Vagina (tissue), 2 donors: ENCODE measurements at regions not wholly inside any gene's neighbourhood (a gene's known extent, or its start where the extent isn't known, plus 50 kb on each side); places are given as distances from the start of the nearest gene placed in this dataset.

Experiments used
- DNase-seq, 2 donors: peaks; one replicate each; pipeline ENCODE4 v3.0.0-alpha.2; 2017; ENCODE audit errors: extremely low spot score in 2 of 2
- H3K27ac ChIP-seq: fragments of 200-600 bp; sonication (generic); one replicate; pipeline ENCODE4 v1.5.1; 2019
- H3K27me3 ChIP-seq: fragments of 200-600 bp; sonication (generic); one replicate; pipeline ENCODE4 v1.5.1; 2019
- H3K36me3 ChIP-seq, 2 donors: fragments of 200-600 bp; sonication (generic); one replicate each; pipeline ENCODE4 v1.5.1; 2017 to 2019
- H3K4me1 ChIP-seq: fragments of 200-600 bp; sonication (generic); one replicate; pipeline ENCODE4 v1.5.1; 2019
- H3K4me3 ChIP-seq, 2 donors: fragments of 200-600 bp; sonication (generic); 1 replicate in 1 of 2; 2 replicates in 1 of 2; pipeline ENCODE4 v1.5.1; 2016 to 2019
- H3K9me3 ChIP-seq: fragments of 200-600 bp; sonication (generic); one replicate; pipeline ENCODE4 v1.5.1; 2019
- CTCF ChIP-seq, 3 experiments: fragments of 450-650 bp in 2 of 3; fragments of 200-600 bp in 1 of 3; sonication (generic) in 1 of 3; IDR thresholded peaks; one replicate each; pipeline ENCODE4 v1.5.1; 2017 to 2019; ENCODE audit warnings: antibody characterized with exemption in 3 of 3, mild to moderate bottlenecking in 2 of 3, moderate library complexity in 2 of 3
- POLR2A ChIP-seq, 2 donors: fragments of 450-650 bp; IDR thresholded peaks; one replicate each; pipeline ENCODE4 v1.6.1; 2017; ENCODE audit warnings: antibody characterized with exemption in 2 of 2, mild to moderate bottlenecking in 2 of 2, moderate library complexity in 2 of 2
- POLR2AphosphoS5 ChIP-seq, 2 donors: sonication (generic); formaldehyde crosslinking; IDR thresholded peaks; one replicate each; pipeline ENCODE4 v1.9.0; 2017; ENCODE audit warnings: antibody characterized with exemption in 2 of 2, mild to moderate bottlenecking in 2 of 2, low read depth in 1 of 2; ENCODE audit not compliant: insufficient read depth in 1 of 2
- intact Hi-C: fragments of 100-400 bp; cut with DNase I; formaldehyde crosslinking; loops from one replicate; pipeline ENCODE4 v1.15.1; 2023

- Histone ChIP-seq H3K4me3 (no peak overlapping the region), H3K36me3 (no peaks in the 10 kb centered on the region), H3K27me3 (no peaks in the 10 kb centered on the region), H3K9me3 (no peaks in the 10 kb centered on the region), H3K27ac (no peak overlapping the region), H3K4me1 (no peaks in the 10 kb centered on the region)
- DNase-seq: no peak
- intact Hi-C loops: no loop called here
- no peak for TF ChIP-seq POLR2AphosphoS5 (IDR thresholded peaks at IDR 0.05; ENCODE audit: insufficient read depth in 1 of 2, low read depth in 1 of 2)
These were observed 369.2 kb upstream of the PKDCC start for GRCh38 chr2:41678639-41679038.

GRCh38 chr2:41686156-41686555 lies 361.7 kb upstream of the PKDCC start:
- TF ChIP-seq POLR2A (IDR thresholded peaks at IDR 0.05): no peak
- no peak for TF ChIP-seq CTCF (IDR thresholded peaks at IDR 0.05)
- TF ChIP-seq POLR2AphosphoS5 (IDR thresholded peaks at IDR 0.05; ENCODE audit: insufficient read depth in 1 of 2, low read depth in 1 of 2): no peak
- no peak for DNase-seq
- H3K27ac ChIP-seq: no peak overlapping the region
- intact Hi-C loops: no loop called here
- no peaks in the 10 kb centered on the region for H3K9me3 ChIP-seq
- no peaks in the 10 kb centered on the region for H3K36me3 ChIP-seq
- no peaks in the 10 kb centered on the region for H3K4me1 ChIP-seq
- H3K27me3 ChIP-seq: no peaks in the 10 kb centered on the region
- H3K4me3 ChIP-seq: no peak overlapping the region

GRCh38 chr2:41691561-41691960 lies 356.3 kb upstream of the PKDCC start:
- Histone ChIP-seq H3K9me3 (no peaks in the 10 kb centered on the region), H3K27ac (no peak overlapping the region), H3K36me3 (no peaks in the 10 kb centered on the region), H3K27me3 (no peaks in the 10 kb centered on the region), H3K4me1 (no peaks in the 10 kb centered on the region), H3K4me3 (no peak overlapping the region)
- intact Hi-C loops: loop anchor here (5.0 kb wide), 1 partner anchor 1234 kb away; no protein-coding TSS in a partner anchor
- no peak for DNase-seq
- TF ChIP-seq CTCF (IDR thresholded peaks at IDR 0.05) (no peak), POLR2AphosphoS5 (IDR thresholded peaks at IDR 0.05; ENCODE audit: insufficient read depth in 1 of 2, low read depth in 1 of 2) (no peak), POLR2A (IDR thresholded peaks at IDR 0.05) (no peak)

GRCh38 chr2:41694536-41695049 lies 353.2 kb upstream of the PKDCC start:
- Histone ChIP-seq H3K4me3 (no peak overlapping the region), H3K36me3 (no peaks in the 10 kb centered on the region), H3K27ac (no peak overlapping the region), H3K4me1 (no peaks in the 10 kb centered on the region), H3K27me3 (no peaks in the 10 kb centered on the region), H3K9me3 (no peaks in the 10 kb centered on the region)
- DNase-seq: no peak
- TF ChIP-seq POLR2A (IDR thresholded peaks at IDR 0.05) (no peak), CTCF (IDR thresholded peaks at IDR 0.05) (no peak), POLR2AphosphoS5 (IDR thresholded peaks at IDR 0.05; ENCODE audit: insufficient read depth in 1 of 2, low read depth in 1 of 2) (no peak)
- intact Hi-C loops: loop anchor here (5.0 kb wide), 1 partner anchor 1237 kb away; no protein-coding TSS in a partner anchor

- Histone ChIP-seq H3K27me3 (no peaks in the 10 kb centered on the region), H3K4me3 (no peak overlapping the region), H3K4me1 (no peaks in the 10 kb centered on the region), H3K27ac (no peak overlapping the region), H3K9me3 (no peaks in the 10 kb centered on the region), H3K36me3 (no peaks in the 10 kb centered on the region)
- intact Hi-C loops: no loop called here
- DNase-seq: no peak
- no peak for TF ChIP-seq POLR2A (IDR thresholded peaks at IDR 0.05)
- no peak for TF ChIP-seq CTCF (IDR thresholded peaks at IDR 0.05)
- TF ChIP-seq POLR2AphosphoS5 (IDR thresholded peaks at IDR 0.05; ENCODE audit: insufficient read depth in 1 of 2, low read depth in 1 of 2): no peak
These were observed 352.4 kb upstream of the PKDCC start for GRCh38 chr2:41695198-41696113.
